ENCODE measurements at regions not wholly inside any gene's neighbourhood (a gene's known extent, or its start where the extent isn't known, plus 50 kb on each side); places are given as distances from the start of the nearest gene placed in this dataset.

DNA sequence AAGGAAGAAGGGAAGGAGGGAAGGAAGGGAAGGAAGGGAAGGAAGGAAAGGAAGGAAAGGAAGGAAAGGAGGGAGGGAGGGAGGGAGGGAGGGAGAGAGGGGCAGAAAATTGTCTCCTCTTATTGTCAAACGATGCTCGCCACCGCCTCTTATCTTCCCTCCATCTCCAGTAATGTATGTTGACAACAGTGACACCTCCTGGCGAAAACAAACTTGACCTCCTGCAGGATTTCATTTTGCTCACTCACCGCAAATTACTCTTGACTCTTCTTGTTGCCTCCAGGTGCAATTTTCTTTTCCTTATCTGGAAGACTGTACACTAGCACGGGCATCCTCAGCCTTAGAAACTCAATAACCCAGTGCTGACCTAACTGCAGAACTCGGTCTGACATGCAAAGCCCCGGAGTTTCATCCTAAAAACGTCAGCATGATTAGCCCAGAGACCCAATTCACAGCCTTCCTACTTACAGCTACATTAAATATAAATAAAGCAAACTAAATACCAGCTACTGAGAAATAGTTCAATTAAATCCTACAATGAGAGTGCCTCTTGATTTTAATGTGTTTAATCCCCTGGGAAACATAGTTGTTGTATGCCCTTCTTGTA lies 512.4 kb upstream of the TMPO start:
- TF ChIP-seq, protein P1, sequence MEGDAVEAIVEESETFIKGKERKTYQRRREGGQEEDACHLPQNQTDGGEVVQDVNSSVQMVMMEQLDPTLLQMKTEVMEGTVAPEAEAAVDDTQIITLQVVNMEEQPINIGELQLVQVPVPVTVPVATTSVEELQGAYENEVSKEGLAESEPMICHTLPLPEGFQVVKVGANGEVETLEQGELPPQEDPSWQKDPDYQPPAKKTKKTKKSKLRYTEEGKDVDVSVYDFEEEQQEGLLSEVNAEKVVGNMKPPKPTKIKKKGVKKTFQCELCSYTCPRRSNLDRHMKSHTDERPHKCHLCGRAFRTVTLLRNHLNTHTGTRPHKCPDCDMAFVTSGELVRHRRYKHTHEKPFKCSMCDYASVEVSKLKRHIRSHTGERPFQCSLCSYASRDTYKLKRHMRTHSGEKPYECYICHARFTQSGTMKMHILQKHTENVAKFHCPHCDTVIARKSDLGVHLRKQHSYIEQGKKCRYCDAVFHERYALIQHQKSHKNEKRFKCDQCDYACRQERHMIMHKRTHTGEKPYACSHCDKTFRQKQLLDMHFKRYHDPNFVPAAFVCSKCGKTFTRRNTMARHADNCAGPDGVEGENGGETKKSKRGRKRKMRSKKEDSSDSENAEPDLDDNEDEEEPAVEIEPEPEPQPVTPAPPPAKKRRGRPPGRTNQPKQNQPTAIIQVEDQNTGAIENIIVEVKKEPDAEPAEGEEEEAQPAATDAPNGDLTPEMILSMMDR (conservative IDR thresholded peaks at IDR 0.05; ENCODE audit: low read length): peak; percentile 75
- TF ChIP-seq EZH2phosphoT487 (IDR thresholded peaks at IDR 0.05; ENCODE audit: borderline replicate concordance, low read depth, low read length): no peak
